HG03103 (cell line): ENCODE measurements at regions not wholly inside any gene's neighbourhood (a gene's known extent, or its start where the extent isn't known, plus 50 kb on each side); places are given as distances from the start of the nearest gene placed in this dataset.
"Not testable (repeated sequence)": the region's sequence is repeated elsewhere in the genome, so short reads cannot be mapped to it uniquely, and the experiment has no call there.

ENCODE experiments used
- ATAC-seq: cut with Tn5 transposase; IDR thresholded peaks from one replicate; pipeline ENCODE4 v1.9.1; 2021; ENCODE audit warnings: low read depth; ENCODE audit not compliant: unreplicated experiment

DNA sequence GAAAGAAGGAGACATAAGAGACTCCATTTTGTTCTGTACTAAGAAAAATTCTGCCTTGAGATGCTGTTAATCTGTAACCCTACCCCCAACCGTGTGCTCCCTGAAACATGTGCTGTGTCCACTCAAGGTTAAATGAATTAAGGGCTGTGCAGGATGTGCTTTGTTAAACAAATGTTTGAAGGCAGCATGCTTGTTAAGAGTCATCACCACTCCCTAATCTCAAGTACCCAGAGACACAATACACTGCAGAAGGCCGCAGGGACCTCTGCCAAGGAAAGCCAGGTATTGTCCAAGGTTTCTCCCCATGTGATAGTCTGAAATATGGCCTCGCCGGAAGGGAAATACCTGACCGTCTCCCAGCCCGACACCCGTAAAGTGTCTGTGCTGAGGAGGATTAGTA, 152.4 kb upstream of the NOTCH2NLA start:
- not testable (repeated sequence) for ATAC-seq

DNA sequence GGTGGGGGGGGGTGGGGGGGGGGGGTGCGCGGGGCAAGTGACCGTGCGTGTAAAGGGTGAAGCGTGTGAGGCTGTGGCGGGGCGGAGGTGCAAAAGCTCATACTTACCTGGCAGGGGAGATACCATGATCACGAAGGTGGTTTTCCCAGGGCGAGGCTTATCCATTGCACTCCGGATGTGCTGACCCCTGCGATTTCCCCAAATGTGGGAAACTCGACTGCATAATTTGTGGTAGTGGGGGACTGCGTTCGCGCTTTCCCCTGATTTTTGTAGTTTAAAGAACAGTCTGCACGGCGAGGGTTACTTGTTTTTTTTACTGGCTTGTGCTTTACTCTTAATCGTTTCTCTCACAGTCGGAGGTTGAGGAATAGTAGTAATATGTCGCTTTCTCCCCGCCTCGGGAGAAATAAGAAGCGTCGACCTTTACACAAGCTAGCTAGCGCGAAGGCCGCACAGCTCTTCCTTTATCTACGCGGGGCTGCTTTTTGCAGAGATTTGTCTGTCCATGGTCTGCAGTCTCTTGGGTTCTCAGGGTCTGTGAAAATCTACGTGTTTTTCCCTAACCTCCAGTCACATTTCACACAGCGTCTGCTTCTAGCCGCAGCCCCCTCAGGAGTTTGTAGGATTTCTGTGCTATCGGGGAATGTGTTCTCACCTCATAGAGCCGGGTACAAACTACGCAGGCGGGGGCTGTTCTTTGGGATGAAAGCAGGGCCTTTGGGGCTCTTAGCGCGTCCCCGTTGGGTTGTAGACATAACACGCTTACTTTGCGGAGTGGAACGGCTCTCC, 148.1 kb upstream of the NOTCH2NLA start:
- peak; percentile 84 for ATAC-seq

DNA sequence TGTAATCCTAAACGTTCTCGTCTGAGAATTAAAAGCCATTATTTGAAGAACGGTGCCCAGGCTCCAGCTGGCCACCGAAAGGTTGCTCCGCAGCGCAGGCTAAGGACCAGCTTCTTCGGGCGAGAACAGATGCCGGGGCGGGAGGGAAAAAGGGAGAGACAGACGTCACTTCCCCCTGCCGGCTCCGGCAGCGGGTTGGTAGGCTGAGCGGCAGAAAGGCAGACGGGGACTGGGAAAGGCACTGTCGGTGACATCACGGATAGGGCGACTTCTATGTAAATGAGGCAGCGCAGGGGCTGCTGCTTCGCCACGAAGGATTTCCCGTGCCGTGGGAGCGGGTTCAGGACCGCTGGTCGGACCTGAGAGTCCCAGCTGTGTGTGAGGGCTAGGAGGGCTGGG, 147.5 kb upstream of the NOTCH2NLA start:
- ATAC-seq, result peak; percentile 64

DNA sequence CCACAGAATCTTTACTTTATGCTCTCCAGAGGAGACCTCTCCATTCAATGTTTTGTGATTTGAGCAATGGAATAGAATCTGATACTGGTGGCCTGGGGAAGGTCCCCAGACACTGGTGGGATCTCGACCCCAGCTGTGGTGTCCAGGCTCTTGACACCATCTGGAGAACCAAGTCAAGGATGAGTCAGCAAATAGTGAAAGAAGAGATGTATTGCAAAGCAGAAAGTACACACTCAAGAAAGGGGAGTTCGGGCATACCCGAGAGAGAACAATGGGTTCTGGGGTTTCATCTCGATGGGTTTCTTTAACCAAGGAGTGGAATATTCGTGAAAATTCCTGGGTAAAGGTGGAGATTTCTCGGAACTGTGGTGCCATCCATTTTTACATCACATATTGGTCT, 146.3 kb upstream of the NOTCH2NLA start:
- not testable (repeated sequence) for ATAC-seq

DNA sequence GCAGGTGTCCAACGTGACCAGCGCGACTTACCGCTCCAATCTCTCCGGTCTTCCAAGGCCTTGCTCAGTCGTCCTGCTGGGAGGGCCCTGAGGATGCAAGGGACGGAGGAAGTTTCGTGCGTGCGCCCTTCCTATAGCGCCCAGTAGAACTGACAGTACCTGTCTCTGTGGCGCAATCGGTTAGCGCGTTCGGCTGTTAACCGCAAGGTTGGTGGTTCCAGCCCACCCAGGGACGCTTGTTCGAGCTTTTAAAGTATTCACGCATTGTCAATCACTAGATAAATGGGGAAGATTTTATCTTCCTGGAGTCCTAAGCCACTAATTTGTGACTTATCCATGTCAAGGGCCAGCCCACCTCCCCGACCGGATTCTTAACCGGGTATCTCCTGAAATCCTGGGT, 141.1 kb upstream of the NOTCH2NLA start:
- ATAC-seq, result not testable (repeated sequence)

DNA sequence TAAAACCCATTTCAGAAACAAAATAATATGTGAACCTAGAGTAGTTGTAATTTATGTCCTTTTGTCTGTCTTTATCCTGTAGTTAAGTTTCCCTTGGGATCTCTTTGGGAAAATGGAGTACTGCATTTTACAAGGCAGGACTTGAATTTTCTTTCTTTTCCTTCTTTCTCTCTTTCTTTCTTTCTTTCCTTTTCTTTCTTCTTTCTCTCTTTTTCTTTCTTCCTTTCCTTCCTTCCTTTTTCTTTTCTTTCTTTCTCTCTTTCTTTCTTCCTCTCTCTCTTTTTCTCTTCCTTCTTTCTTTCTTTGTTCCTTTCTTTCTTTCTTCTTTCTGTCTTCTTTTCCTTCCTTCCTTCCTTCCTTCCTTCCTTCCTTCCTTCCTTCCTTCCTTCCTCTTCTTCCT, 126.6 kb upstream of the NOTCH2NLA start:
- ATAC-seq, result not testable (repeated sequence)

DNA sequence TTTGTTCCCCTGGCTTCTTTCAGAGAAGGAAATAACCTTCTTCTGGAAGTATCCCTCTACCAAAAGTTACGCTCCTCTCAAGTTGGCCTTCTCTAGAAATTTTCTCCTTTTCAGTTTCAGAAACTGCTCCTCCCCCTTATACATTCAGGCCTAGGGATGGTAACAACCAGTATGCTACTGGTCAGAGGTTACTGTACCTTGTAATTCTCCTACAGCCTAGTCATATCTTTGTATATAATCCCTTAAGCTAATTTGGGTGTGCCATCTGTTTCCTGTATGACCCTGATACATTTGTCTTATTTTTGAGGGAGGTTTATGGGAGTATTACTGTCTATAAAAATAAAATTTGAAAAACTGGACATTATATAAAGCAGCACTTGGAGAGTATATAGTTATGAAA, 98.0 kb upstream of the NOTCH2NLA start:
- ATAC-seq, result not testable (repeated sequence)

DNA sequence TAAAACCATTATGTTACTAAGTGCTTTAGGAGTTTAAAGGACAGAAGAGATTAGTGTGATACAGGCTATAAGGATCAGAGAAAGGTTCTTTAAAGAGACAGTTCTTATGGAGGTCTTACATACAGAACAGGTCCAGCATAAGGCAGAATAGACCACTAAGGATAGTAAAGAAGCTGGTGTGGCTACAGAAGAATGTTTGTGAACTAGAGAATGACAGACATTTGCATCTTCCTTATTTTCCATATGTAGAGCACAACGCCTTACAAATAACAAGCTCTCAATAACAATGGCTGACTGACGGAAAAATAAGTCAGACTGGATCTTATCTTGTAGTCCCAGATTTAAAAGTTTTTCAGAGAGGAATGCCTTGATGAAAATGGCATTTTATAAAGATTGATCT, 95.6 kb upstream of the NOTCH2NLA start:
- not testable (repeated sequence) for ATAC-seq

DNA sequence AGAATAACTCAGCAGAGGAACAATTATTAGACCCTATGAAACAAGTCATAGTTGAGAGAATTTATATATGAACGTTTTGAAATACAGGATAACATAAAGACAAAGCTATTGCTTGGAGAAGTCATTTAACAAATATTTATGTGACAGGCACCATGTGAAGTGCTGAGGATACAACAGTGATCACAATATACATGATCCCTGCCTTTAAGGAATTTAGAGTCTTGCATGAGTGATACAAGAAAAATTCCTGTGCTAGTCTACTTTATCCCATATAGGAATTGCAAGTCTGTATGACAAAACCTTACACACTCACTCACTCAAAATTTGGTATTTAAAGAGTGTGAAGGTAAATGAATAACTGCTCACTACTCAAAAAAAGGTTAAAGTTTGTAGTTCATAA, 94.5 kb upstream of the NOTCH2NLA start:
- ATAC-seq, result not testable (repeated sequence)

DNA sequence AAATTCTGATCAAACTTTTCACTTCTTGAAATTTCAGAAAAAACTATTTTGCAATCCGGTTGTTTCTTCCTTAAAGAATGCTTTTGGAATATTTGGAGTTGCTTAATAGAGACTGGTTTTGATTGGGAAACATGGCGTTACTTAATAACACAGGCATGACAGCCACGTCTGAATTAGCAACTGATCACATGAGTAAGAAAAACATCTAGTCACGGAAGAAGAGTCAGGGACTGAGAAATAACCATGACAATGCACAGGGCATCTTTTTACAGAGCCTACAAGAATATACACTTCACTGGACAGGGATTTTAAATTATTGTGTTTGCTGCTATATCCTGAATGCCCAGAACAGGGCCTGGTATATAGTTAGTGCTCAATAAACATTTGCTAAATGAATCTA, 94.1 kb upstream of the NOTCH2NLA start:
- not testable (repeated sequence) for ATAC-seq

DNA sequence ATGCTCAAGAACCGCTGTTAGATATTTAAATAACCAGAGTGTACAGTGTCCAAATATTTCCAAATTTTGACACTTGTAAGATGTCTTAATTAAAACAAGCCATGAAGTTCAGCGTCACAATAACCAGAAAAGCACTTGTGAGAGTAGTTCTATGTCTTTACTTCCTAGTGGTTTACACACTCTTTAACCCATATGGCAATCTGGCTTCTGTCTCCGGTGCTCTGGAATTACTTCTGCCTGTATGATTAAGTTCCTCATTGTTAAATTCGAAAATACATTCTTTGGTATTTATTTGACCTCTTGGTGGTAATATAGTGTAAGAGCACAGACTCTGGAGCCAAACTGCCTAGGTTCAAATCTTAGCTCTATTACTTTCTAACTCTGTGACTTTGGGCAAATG, 89.9 kb upstream of the NOTCH2NLA start:
- ATAC-seq, result not testable (repeated sequence)

DNA sequence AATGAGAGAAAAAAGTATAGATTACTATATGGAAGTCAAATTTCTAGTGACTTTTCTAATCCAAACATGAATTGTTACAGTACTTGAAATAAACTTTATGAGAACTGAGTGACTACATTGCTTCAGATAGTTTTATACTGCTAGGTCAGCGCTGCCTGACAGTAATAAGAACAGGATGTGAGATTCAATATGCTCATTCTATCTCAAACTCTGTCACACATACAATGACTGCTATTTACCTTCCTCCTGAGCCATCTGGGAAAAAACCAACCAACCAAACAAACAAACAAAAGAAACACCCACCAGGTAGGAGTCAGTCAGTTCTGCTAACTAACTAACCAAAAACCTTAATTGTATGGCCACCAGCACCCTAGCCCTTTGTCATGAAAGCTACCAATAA, 89.0 kb upstream of the NOTCH2NLA start:
- not testable (repeated sequence) for ATAC-seq

DNA sequence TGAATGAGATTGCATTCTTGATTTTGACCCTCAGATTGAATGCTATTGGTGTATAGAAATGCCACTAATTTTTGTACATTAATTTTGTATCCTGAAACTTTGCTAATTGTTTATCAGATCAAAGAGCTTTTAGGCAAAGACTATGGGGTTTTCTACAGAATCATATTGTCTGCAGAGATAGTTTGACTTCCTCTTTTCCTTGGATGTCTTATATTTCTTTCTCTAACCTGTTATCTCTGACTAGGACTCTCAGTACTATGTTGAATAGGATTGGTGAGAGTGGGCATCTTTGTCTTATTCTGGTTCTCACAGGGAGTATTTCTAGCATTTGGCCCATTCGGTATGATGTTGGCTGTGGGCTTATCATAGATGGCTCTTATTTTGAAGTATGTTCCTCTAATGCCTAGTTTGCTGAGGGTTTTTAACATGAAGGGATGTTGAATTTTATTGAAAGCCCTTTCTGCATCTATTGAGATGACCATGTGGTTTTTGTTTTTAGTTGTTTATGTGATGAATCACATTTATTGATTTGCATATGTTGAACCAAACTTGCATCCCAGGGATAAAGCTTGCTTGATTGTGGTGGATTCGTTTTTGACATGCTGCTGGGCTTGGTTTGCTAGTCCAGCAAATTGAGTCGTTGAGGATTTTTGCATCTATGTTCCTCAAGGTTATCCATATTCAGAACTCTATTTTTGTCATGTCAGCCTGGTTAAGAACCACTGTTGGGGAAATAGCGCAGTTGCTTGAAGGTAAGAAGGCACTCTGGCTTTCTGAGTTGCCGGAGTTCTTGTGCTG, 85.8 kb upstream of the NOTCH2NLA start:
- not testable (repeated sequence) for ATAC-seq

DNA sequence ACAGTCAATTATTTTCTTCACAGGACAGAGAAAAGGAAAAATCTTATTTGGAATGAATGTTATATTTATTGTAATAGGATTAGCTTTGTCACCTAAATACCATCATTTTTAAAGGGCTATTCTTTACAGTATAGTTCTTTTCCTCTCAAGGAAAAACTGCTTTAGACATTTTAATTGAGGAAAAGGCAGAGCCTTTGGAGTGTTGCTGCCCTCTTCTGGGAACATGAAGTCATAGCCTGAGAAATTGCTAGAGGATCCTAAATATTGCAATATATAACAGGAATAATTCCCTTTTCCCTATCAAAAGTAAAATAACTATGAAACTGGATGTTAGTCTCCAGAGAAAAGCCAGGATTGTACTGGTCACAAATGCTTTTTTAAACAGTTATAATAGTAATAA, 81.8 kb upstream of the NOTCH2NLA start:
- ATAC-seq, result not testable (repeated sequence)

DNA sequence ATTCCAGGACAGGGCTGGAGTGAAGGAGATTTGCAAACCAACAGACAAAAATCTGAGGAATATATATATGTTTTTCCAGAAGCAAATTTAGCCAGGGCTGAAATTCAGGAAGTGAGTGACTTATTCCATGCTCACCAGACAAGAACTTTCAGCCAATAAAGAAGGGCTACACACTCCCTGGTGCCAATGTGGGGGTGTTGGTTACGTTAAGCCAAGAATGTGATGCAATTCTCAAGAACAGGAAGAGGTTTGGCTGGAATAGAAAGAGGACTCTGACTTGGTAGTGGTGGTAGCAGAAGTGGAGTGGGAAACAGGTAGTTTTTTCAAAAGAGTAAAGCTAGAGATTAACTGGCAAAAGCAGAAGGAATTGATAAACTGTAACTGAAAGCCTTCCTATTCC, 80.6 kb upstream of the NOTCH2NLA start:
- not testable (repeated sequence) for ATAC-seq

DNA sequence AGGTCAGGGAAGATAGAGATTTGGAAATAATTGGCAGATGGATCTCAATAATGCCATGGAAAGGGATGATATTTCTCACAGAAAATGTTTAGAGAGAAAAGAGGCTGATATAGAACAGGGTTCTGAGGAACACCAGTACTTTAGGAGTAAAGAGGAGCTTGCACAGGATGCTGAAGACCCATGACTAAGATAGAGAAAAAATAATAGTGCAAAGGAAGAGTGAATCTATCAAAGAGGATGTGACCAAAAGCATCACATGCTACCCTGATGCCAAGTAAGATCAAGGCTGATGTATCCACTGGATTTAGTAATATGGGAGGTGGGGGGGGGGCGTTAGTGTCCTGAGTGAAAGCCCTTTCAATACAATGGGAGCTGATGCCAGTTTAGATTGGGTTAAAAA, 80.1 kb upstream of the NOTCH2NLA start:
- not testable (repeated sequence) for ATAC-seq

DNA sequence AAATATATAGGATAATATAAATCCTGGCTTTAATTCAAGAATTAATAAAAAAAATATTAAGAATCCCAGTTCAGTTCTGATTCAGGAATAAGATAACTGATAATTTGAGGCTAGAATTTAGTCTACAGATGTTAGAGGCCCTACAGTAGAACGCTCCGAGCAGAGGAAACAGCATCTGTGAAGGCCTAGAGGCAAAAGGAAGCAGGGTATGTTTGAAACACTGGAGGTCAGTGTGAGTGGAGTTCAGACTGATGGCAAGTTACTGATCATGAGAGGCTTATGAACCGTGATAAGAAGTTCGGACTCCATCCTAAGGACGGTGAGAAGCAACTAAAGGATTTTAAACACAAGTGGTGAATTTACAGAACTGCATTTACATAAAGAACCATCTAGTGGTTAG, 79.3 kb upstream of the NOTCH2NLA start:
- not testable (repeated sequence) for ATAC-seq

DNA sequence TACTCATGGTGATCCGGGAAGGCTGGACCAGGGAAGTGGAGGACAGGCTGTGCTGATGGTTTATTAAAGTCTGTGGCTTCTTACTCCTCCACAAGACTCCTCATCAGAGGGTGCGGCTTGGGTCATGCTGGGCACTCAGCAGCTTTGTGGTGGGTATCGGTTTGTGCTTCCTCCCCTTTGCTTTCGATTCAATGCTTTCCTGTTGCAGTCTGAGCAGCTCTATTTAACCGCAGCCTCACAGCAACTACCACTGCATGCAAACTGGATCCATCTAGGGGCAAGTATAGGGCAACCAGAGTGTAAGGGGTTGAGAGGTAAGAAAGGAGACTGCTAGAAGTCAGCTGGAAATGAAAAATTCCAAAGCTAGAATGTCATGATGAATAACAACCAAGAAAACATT, 78.8 kb upstream of the NOTCH2NLA start:
- peak; percentile 85 for ATAC-seq

DNA sequence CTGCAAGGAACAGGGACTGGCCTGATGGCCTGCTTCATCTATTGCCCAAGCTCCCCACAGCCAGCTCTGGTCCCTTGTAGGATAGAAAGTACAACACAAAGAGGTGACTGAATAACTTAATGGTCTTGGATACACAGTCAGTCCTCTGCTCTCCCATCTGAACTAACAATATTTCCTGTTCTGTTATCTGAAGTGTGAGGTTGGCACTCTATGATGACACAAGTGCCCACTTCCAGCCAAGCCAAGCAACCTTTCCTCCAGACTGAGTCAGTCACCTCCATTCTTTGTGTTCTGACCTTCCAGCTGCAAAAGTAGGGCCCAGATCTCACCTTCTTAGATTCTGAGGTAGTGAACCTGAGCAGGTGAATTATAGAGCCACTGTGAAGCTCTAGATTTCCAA, 77.8 kb upstream of the NOTCH2NLA start:
- not testable (repeated sequence) for ATAC-seq

DNA sequence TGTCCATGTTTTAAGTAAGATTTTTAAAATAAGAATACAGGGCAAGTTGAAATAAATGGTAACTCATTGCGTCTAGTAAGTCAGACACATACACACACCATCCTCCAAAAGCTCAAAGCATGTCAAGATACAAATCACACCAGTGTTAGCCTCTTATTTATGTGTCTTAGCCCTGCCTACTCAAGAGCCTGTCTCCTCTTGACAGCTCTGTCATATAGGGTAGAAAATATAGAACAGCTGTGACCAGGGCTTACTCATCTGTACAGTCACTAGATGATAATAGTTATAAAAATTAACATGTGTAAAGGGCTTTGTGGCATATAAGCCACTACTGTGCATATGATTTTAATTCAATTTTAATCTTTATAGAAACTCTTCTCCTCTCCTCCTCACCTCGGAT, 76.6 kb upstream of the NOTCH2NLA start:
- not testable (repeated sequence) for ATAC-seq

DNA sequence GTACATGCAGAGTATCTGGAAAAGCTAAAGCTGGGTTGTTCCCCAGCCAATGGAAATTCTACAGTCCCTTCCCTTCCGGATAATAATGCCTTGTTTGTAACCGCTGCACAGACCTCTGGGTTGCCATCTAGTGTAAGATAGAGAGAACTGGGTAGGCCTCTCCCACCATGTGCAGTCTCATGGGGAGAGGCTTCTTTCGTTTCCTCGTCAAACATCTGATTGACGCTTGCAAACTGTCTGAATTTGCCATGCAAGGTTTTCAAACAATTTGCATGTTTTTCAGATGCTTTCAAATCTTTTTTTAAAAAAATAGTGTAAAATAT, 69.7 kb upstream of the NOTCH2NLA start:
- peak; percentile 67 for ATAC-seq
